Parathyroid adenoma (tissue), 2 donors: ENCODE measurements at regions not wholly inside any gene's neighbourhood (a gene's known extent, or its start where the extent isn't known, plus 50 kb on each side); places are given as distances from the start of the nearest gene placed in this dataset.

Source experiments
- H2AFZ ChIP-seq: fragments of 300-600 bp; sonication (generic); one replicate; pipeline ENCODE4 v1.7.0; 2017; ENCODE audit warnings: antibody characterized with exemption, mild to moderate bottlenecking
- H3K27ac ChIP-seq: fragments of 300-600 bp; sonication (generic); one replicate; pipeline ENCODE4 v1.7.0; 2017
- H3K27me3 ChIP-seq: fragments of 300-600 bp; sonication (generic); one replicate; pipeline ENCODE4 v1.7.0; 2017; ENCODE audit warnings: low read length; ENCODE audit not compliant: control insufficient read depth, insufficient read depth
- H3K36me3 ChIP-seq: fragments of 300-600 bp; sonication (generic); one replicate; pipeline ENCODE4 v1.7.0; 2017; ENCODE audit warnings: low read length; ENCODE audit not compliant: control insufficient read depth, insufficient read depth
- H3K4me1 ChIP-seq: fragments of 300-600 bp; sonication (generic); one replicate; pipeline ENCODE4 v1.7.0; 2017; ENCODE audit warnings: control low read depth
- H3K4me2 ChIP-seq: fragments of 300-600 bp; sonication (generic); one replicate; pipeline ENCODE4 v1.7.0; 2017; ENCODE audit warnings: low read length
- H3K4me3 ChIP-seq: fragments of 300-600 bp; sonication (generic); one replicate; pipeline ENCODE4 v1.7.0; 2017; ENCODE audit warnings: low read depth, low read length
- H3K79me2 ChIP-seq: fragments of 300-600 bp; sonication (generic); one replicate; pipeline ENCODE4 v1.7.0; 2017; ENCODE audit warnings: control low read depth
- H3K9ac ChIP-seq: fragments of 300-600 bp; sonication (generic); one replicate; pipeline ENCODE4 v1.7.0; 2017; ENCODE audit warnings: mild to moderate bottlenecking
- H3K9me3 ChIP-seq: fragments of 300-600 bp; sonication (generic); one replicate; pipeline ENCODE4 v1.7.0; 2017; ENCODE audit warnings: low read length; ENCODE audit not compliant: control insufficient read depth
- TF ChIP-seq, protein P1 (sequence below): fragments of 300-600 bp; sonication (generic); IDR thresholded peaks from one replicate; pipeline ENCODE4 v1.7.0; 2017; ENCODE audit warnings: antibody characterized with exemption, mild to moderate bottlenecking
- donor health status: primary hyperparathyroidism.

DNA sequence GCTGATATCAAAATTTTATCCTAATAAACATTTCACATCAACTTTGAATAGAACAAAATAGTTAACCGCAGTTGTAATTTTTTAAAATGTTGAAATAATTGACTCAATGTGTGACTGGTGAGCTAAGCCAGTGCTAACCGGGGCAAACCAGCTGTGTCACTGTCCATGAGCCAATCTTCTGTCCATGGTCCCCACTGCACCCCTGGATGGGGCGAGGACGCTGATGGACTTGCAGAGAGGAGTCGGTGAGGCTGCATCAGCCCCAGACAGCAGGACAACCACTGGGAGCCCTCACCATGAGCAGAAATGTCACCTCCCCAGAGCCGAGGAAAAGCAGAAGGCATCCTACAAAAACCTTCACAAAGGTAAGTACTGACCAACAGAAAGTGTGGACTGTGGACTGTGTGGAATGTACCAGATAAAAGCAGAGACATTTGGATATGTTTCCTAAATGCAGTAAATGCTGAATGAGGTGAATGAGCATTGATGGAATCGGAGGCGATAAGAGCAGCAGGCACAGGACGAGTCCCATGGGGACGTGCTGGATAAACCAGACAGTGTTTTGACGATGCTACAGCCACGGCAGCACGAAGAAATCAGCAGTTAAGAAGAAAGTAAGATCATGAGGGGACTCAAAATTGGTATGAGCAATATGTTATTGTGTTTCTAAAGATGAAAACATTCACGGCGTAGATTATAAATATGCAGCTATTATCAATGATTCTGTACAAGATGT lies 115.0 kb upstream of the BACE2 start:
- TF ChIP-seq, protein P1, sequence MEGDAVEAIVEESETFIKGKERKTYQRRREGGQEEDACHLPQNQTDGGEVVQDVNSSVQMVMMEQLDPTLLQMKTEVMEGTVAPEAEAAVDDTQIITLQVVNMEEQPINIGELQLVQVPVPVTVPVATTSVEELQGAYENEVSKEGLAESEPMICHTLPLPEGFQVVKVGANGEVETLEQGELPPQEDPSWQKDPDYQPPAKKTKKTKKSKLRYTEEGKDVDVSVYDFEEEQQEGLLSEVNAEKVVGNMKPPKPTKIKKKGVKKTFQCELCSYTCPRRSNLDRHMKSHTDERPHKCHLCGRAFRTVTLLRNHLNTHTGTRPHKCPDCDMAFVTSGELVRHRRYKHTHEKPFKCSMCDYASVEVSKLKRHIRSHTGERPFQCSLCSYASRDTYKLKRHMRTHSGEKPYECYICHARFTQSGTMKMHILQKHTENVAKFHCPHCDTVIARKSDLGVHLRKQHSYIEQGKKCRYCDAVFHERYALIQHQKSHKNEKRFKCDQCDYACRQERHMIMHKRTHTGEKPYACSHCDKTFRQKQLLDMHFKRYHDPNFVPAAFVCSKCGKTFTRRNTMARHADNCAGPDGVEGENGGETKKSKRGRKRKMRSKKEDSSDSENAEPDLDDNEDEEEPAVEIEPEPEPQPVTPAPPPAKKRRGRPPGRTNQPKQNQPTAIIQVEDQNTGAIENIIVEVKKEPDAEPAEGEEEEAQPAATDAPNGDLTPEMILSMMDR, result no peak
- no peak overlapping the region for H3K4me3 ChIP-seq
- no peaks in the 10 kb centered on the region for H3K27me3 ChIP-seq
- H3K79me2 ChIP-seq, result no peaks in the 10 kb centered on the region
- H2AFZ ChIP-seq, result no peak overlapping the region
- H3K36me3 ChIP-seq, result no peaks in the 10 kb centered on the region
- no peaks in the 10 kb centered on the region for H3K4me1 ChIP-seq
- H3K27ac ChIP-seq, result no peak overlapping the region
- H3K9me3 ChIP-seq, result no peaks in the 10 kb centered on the region
- no peak overlapping the region for H3K4me2 ChIP-seq
- H3K9ac ChIP-seq, result no peak overlapping the region

DNA sequence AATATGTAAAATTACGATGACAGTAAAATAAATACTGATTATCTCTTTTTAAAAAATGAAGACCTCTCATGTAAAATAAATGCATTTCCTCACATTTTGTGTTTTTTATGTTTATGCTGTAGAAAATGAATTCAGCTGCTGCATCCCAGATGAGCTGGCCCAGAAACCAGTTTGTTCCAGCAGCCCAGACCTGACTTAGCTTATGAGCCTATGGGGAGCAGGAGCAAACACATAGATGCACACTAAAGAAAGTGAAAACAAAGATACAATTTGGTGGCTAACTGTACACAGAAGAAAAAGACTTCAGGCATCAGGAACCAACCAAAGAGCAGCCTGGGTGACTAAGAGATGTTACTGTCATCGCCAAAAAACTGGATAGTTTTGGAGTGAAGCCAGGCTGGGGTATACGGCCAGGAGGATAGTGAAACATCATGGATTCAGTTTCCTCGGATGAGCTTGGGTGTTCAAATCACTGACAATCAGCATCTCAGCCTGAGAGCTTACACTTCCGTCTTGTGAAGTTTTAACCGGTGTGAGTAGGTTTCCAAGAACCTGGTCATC lies 113.9 kb upstream of the BACE2 start:
- Histone ChIP-seq H3K27me3 (no peaks in the 10 kb centered on the region), H2AFZ (no peak overlapping the region), H3K36me3 (no peaks in the 10 kb centered on the region), H3K27ac (no peak overlapping the region), H3K4me3 (no peak overlapping the region), H3K4me2 (no peak overlapping the region), H3K79me2 (no peaks in the 10 kb centered on the region), H3K4me1 (no peaks in the 10 kb centered on the region), H3K9ac (no peak overlapping the region), H3K9me3 (no peaks in the 10 kb centered on the region)
- TF ChIP-seq, protein P1, result no peak

GRCh38 chr21:41055266-41055665 lies 112.7 kb upstream of the BACE2 start:
- H3K9me3 ChIP-seq, result no peaks in the 10 kb centered on the region
- no peaks in the 10 kb centered on the region for H3K4me1 ChIP-seq
- no peak overlapping the region for H3K4me3 ChIP-seq
- H3K9ac ChIP-seq, result no peak overlapping the region
- TF ChIP-seq, protein P1, result no peak
- no peaks in the 10 kb centered on the region for H3K36me3 ChIP-seq
- H3K4me2 ChIP-seq, result no peak overlapping the region
- H3K79me2 ChIP-seq, result no peaks in the 10 kb centered on the region
- H3K27ac ChIP-seq, result no peak overlapping the region
- no peaks in the 10 kb centered on the region for H3K27me3 ChIP-seq
- H2AFZ ChIP-seq, result no peak overlapping the region

- Histone ChIP-seq H2AFZ (no peak overlapping the region), H3K4me3 (no peak overlapping the region), H3K27ac (no peak overlapping the region), H3K4me1 (no peaks in the 10 kb centered on the region), H3K79me2 (no peaks in the 10 kb centered on the region), H3K27me3 (no peaks in the 10 kb centered on the region), H3K4me2 (no peak overlapping the region), H3K9ac (no peak overlapping the region), H3K9me3 (no peaks in the 10 kb centered on the region), H3K36me3 (no peaks in the 10 kb centered on the region)
- TF ChIP-seq, protein P1, result no peak
Measured at GRCh38 chr21:41059871-41060270, 108.1 kb upstream of the BACE2 start.

DNA sequence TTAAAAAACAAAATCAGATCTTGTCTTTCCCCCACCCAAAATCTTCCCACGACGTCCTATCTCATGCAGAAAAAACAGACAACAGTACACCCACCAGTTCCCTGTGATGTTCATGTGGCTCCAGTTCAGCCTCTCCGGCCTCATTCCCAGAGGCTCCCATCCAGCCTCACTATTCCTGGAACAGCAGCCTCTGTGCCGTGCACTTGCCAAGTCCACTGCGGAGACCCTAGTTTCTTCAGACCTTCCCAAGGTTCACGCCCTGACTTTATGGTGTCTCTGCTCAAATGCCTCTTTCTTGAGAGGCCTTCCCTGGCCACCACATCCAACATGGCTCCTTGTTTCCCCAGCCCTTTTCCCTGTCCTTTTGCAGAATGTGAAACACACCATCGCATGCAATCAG lies 106.3 kb upstream of the BACE2 start:
- TF ChIP-seq, protein P1, result no peak
- Histone ChIP-seq H3K36me3 (no peaks in the 10 kb centered on the region), H3K4me2 (no peak overlapping the region), H3K27ac (no peak overlapping the region), H3K27me3 (no peaks in the 10 kb centered on the region), H3K4me3 (no peak overlapping the region), H3K4me1 (no peaks in the 10 kb centered on the region), H3K79me2 (no peaks in the 10 kb centered on the region), H3K9me3 (no peaks in the 10 kb centered on the region), H3K9ac (no peak overlapping the region), H2AFZ (no peak overlapping the region)
